ENCODE measurements at regions not wholly inside any gene's neighbourhood (a gene's known extent, or its start where the extent isn't known, plus 50 kb on each side); places are given as distances from the start of the nearest gene placed in this dataset.

DNA sequence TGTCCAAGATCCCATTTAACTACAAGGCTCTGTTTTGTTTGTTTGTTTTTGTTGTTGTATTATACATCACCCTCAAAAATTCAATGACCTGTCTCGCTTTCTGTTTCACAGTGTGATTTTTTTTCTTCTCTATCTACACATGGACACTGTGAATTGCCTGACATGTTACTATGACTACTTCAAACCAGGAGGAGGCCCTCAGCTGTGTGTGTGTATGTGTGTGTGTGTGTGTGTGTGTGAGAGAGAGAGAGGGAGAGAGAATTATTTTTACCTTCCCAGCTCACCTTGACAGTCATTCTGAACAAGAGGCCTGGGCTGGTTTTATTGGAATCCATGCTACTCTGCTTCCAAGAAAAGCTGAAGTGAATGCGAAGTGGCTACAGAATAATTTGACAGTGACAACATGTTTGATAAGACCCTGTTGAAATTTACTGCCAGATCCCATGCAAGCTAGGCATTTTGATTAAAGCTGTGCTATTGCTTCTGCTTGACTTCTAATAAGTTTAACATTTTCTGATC is 841.4 kb downstream of the NSUN3 start:
- no peak for DNase-seq

DNA sequence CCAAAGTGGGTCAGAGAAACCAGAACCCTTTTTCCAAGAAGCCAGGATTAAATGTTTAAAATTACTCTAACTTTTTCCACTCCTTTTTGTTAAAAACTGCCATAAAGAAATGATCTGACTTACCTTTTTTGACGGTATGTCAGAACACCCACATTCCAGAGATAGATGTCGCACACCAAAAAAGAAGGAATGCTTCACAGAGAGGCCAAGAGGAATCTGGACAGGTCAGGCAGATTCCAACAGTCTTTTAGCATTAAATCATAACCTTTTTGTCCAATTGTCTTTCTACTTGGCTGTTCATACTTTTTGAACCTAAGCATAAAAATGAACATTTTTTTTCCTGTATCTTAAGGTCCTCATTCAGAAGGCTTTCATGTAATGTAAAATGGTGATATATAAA is 846.9 kb downstream of the NSUN3 start:
- no peak for DNase-seq

DNA sequence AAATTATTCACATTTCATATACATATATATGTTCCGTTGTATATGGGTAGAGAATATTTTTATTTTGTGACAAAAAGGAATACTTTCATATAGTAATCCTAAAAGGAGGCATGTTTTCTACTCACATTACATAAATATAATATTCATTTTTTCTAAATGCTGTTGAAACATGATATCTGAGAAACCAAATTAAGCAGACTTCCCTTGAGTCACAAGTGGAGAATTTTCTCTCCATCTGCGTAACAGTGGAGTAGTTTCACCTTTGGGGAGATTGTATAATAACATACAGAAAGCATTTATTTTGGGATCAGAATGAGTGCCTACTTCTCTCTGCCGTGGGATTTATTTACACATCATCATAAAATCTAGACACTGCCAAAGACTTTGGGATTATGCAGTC is 849.8 kb downstream of the NSUN3 start:
- no peak for DNase-seq

DNA sequence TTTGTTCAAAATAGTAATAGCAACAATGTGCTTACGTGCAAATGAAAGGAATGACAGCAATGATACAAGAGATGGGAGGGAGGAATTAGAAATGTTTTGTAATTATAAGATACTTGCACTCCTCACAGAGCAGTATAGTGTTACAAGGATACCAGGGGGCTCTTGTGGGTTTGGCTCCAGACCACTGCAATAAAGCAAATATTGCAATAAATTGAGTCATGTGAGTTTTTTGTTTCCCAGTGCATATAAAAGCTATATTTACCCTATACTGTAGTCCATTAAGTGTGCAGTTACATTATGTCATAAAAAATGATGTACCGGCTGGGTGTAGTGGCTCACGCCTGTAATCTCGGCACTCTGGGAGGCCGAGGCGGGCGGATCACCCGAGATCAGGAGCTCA is 864.3 kb downstream of the NSUN3 start:
- DNase-seq, result no peak

GRCh38 chr3:94928921-94929320 is 866.1 kb downstream of the NSUN3 start:
- no peak for DNase-seq

DNA sequence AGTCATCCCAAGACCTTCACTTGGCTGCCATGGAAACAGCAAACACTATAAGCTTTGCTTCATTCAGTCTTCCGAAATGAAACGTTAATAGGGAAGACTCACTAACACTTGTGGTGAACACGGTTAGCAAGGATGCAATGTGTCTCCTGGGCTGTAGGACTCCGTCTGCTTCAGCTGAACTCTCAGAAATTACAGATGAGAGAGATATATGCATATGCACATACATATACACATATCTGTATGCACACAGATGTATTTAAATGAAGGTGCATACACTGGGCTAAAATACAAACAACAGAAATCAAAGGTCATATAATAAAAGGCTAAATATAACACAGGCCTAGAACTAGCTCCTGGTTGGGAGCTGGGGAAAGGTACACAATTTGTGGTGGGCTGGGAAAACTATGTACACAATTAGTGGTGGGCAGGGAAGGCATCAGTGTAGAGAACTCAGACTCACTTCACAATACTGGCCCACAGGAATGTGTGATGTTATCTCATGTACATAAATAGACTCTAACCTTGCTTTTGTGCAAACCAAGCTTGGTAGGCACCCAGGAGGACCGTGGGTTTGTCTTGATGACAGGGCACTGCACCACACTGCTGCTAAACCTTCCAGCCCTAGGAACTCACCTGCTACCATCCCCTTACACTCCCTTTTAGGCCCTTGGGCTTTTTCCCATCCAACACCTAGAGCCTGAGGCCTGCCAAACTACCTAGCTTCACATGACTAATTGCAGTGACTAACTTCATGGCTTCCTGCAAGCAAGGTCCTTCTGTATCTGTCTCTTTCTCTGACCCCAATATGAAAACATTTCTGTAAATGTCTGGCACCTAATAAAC is 873.1 kb downstream of the NSUN3 start:
- no peak for DNase-seq

GRCh38 chr3:94937980-94938379 is 875.1 kb downstream of the NSUN3 start:
- no peak for DNase-seq

GRCh38 chr3:94946683-94947082 is 883.8 kb downstream of the NSUN3 start:
- peak; percentile 82 for DNase-seq

DNA sequence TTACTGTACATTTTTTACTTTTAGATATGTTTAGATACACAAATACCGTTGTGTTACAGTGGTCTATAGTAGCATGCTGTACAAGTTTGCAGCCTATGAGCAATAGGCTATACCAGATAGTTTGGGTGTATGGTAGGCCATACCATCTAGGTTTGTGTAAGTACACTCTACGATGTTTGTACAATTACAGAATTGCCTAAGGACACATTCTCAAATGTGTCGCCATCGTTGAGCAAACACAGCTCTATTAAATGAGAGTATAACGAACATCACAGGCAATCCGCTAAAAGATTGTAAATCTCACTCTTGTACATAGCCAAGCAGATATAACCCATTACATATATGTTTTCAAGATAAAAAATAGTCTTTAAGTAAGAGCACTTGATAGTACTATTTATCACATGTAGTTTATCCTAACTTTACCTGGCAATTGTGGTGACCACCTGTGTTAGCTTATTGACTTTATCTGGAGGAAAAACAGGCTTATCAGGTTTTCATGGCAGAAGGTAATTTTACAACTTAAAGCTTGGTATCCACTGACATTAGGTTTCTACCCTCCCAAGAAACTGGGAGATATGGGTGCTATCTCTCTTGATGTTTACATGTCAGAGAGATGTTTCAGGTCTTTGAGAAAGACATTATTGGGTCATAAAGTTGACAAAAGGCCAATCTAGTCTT is 898.7 kb downstream of the NSUN3 start:
- no peak for DNase-seq

GRCh38 chr3:94965867-94966475 is 903.1 kb downstream of the NSUN3 start:
- DNase-seq, result no peak

DNA sequence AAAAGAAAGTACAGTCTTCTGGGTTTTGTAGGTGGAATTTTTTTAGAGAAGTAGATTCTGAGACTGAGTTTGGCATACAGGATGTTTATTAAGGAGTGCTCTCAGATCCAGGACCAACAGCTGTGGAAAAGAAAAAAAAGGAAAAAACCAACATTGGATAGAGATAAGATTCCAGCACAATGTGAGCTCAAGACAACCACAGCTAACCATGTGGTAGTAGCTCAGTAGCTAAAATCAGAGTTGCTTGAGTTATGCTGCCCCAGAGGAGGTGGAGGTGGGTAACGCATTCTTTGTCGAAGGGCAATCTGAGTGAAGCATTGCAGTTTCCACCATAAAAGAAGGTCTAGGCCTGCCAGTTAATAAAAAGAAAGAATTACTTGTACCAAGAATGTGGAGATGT is 904.3 kb downstream of the NSUN3 start:
- peak; percentile 34 for DNase-seq

- no peak for DNase-seq
These were observed 905.7 kb downstream of the NSUN3 start for GRCh38 chr3:94968519-94968918.

DNA sequence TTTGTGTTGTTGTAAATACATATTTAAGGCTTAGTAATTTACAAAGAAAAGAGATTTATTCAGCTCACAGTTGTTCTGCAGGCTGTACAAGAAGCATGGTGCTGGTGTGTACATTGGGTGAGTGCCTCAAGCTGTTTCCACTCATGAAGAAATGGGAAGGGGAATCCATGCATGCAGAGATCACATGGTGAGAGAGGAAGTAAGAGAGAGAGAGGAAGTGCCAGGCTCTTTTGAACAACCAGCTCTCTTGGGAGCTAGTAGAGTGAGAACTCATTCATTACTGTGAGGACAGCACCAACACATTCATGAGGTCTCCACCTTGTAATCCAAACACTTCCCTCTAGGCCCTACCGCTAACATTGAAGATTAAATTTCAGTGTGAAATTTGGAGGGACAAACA is 909.2 kb downstream of the NSUN3 start:
- no peak for DNase-seq

DNA sequence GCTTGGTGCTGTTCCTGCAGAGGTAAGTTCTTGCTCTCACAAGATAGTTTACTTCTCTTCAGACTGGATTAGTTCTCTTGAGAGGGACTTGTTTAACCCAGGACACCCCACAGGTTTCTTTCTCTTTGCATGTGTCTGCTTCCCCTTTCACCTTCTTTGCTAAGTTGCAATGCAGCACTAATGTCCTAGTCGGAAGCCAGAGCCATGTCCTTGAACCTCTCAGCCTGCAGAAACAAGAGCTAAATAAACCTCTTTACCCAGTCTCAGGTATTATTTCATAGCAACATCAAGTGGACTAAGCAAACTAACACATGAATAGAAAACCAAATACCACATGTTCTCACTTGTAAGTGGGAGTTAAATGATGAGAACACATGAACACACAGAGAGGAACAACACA is 915.2 kb downstream of the NSUN3 start:
- DNase-seq, result no peak

- no peak for DNase-seq
These were observed 922.9 kb downstream of the NSUN3 start for GRCh38 chr3:94985778-94986177.

DNA sequence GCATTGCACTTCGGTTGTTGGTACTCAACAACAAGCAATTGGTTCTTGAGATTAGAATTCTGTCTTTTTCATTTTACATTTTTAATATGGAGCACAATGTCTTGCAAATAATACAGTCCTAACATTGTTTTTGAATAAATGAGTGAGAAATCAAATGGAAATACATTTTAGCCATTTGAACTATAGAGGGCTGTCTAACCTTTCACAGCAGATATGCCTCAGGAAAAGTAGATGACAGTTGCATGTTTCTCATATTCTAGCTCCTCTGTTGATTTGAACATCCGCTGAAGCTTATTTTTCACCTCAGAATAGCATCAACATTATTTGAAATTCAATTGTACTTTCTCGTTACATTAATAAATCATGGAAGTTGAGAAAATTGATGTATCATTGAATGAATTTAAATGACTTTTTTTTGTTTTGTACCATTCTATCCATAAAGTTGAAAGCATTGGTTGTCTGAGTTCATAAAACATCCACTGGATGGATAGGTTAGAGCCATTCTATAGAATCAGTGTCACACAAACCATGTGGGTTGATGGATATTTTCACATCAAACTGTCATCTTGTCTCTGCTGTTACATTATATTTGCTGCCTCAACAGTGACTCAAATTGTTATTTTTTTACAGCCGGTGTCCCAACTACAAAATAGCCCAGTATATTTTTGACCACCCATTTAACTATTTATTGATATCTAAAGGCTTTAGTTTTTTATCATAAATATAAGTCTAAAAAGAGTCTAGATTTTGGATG is 928.3 kb downstream of the NSUN3 start:
- DNase-seq, result no peak

- DNase-seq, result no peak
These were observed 933.9 kb downstream of the NSUN3 start for GRCh38 chr3:94996743-94997142.

- no peak for DNase-seq
These were observed 939.7 kb downstream of the NSUN3 start for GRCh38 chr3:95002438-95003046.

DNA sequence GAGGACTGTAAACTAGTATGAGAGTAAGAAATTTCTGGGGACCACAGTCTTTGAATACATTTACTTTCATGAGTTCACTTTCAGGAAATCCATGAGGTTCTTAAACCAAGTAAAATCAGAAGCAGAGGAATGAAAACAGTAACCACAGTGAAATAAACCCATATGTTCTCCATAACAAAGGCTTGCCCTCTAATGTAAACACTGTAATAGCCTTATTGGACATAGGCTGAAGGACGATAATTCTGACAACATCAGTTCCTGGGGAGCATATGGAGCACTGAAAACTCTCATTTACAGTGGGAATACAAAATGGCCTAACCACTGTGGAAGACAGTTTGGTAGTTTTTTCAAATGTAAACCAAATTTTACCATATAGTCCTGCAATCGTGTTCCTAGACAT is 965.8 kb downstream of the NSUN3 start:
- peak; percentile 58 for DNase-seq

GRCh38 chr3:95029644-95030043 is 966.8 kb downstream of the NSUN3 start:
- peak; percentile 51 for DNase-seq

GRCh38 chr3:95036526-95037021 is 973.7 kb downstream of the NSUN3 start:
- no peak for DNase-seq

DNA sequence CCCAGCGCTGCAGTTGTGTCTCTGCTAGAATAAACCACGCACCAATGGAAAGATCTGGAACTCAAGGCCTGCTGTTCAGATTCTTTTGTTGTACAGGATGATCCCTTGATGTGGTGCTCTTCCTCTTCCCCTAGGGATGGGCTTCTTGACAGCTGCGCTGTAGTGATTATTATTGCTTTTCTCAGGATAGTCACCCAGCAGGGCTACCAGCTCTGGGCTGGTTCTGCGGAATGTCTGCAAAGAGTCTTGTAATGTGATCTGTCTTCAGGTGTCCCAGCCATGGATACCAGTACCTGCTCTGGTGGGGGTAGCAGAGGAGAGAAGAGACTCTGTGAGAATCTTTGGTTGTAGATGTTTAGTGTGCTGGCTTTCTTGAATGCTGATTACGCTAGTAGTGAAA is 974.2 kb downstream of the NSUN3 start:
- no peak for DNase-seq

Data from NCI-H82 (cell line).